Aorta (tissue), 5 donors: ENCODE measurements at regions not wholly inside any gene's neighbourhood (a gene's known extent, or its start where the extent isn't known, plus 50 kb on each side); places are given as distances from the start of the nearest gene placed in this dataset.

Source experiments
- ATAC-seq: fragments of 200-7000 bp; cut with Tn5 transposase; one replicate; pipeline ENCODE4 v1.9.1; 2022; ENCODE audit warnings: moderate library complexity; ENCODE audit not compliant: low FRiP score
- DNase-seq, 2 donors: peaks; one replicate each; pipeline ENCODE4 v3.0.0-alpha.2; 2020
- H3K27ac ChIP-seq, 2 donors: one replicate each; pipeline ENCODE4 v1.5.1; 2013; ENCODE audit warnings: low read length in 2 of 2, mild to moderate bottlenecking in 2 of 2, moderate library complexity in 2 of 2, control low read depth in 1 of 2, inconsistent platforms in 1 of 2, low read depth in 1 of 2
- H3K27me3 ChIP-seq, 2 donors: one replicate each; pipeline ENCODE4 v1.6.1; 2013; ENCODE audit warnings: control low read depth in 1 of 2, low read length in 1 of 2, mild to moderate bottlenecking in 1 of 2, moderate library complexity in 1 of 2; ENCODE audit not compliant: insufficient read depth in 2 of 2, control insufficient read depth in 1 of 2
- H3K36me3 ChIP-seq, 2 donors: one replicate each; pipeline ENCODE4 v1.6.1; 2013; ENCODE audit warnings: control low read depth in 1 of 2, low read length in 1 of 2, mild to moderate bottlenecking in 1 of 2; ENCODE audit not compliant: insufficient read depth in 2 of 2, control insufficient read depth in 1 of 2
- H3K4me1 ChIP-seq, 2 donors: one replicate each; pipeline ENCODE4 v1.6.1; 2013; ENCODE audit warnings: low read length in 2 of 2, control low read depth in 1 of 2, mild to moderate bottlenecking in 1 of 2, moderate library complexity in 1 of 2; ENCODE audit not compliant: insufficient read depth in 2 of 2, control insufficient read depth in 1 of 2
- H3K4me3 ChIP-seq, 2 donors: one replicate each; pipeline ENCODE4 v1.5.1; 2013; ENCODE audit warnings: low read length in 2 of 2, control low read depth in 1 of 2, mild to moderate bottlenecking in 1 of 2
- H3K9me3 ChIP-seq: one replicate; pipeline ENCODE4 v1.6.1; 2013; ENCODE audit warnings: mild to moderate bottlenecking, low read length; ENCODE audit not compliant: control insufficient read depth
- WGBS, 2 donors: extraction: QIAGEN DNeasy Blood & Tissue Kit; methylation state at CpG; one replicate each; pipeline ENCODE4 v1.1.7; 2013; 5-methylcytosine and 5-hydroxymethylcytosine counted together
- intact Hi-C, 2 donors: fragments of 100-400 bp; cut with DNase I; formaldehyde crosslinking; loops; one replicate each; pipeline versions ENCODE4 v1.14.2 to v1.15.0; 2022
- donor health status: healthy with polysubstance abuse.
- donor health status: Bipolar disorder and iron deficiency.
- donor health status: DM: no; HTN: no; CAD: no.
- donor health status: DM: no; HTN: no; CAD: no.
- donor health status: DM: yes; HTN: yes; CAD: no.

- H3K4me1 ChIP-seq: no peaks in the 10 kb centered on the region
- 29 to 35% methylated on average over 4 of the region's 4 CpGs for WGBS, 2 donors
- ATAC-seq (no peak), DNase-seq (no peak)
- intact Hi-C loops: no loop called here
- no peak overlapping the region for H3K4me3 ChIP-seq
- no peaks in the 10 kb centered on the region for H3K9me3 ChIP-seq
- no peaks in the 10 kb centered on the region for H3K27me3 ChIP-seq
- peak overlapping the region; percentile 36 to 48 for H3K27ac ChIP-seq
- no peaks in the 10 kb centered on the region for H3K36me3 ChIP-seq
Observed at GRCh38 chr18:61972389-61973264, 79.8 kb upstream of the RNF152 start.

- H3K27me3 ChIP-seq: no peaks in the 10 kb centered on the region
- no peak for ATAC-seq
- 96% methylated on average over 9 of the region's 9 CpGs for WGBS, 2 donors
- peaks cover 0 to 1% of the 10 kb centered on the region in 2 donors for H3K4me1 ChIP-seq
- no peak overlapping the region for H3K4me3 ChIP-seq
- no peak for DNase-seq
- no peaks in the 10 kb centered on the region for H3K36me3 ChIP-seq
- intact Hi-C loops: no loop called here
- no peak overlapping the region for H3K27ac ChIP-seq
- no peaks in the 10 kb centered on the region for H3K9me3 ChIP-seq
Observed at GRCh38 chr18:61967252-61967891, 74.6 kb upstream of the RNF152 start.

- ATAC-seq (no peak), DNase-seq (no peak)
- H3K27ac ChIP-seq: peak overlapping the region in 1 of 2 donors; percentile 18
- no peaks in the 10 kb centered on the region for H3K9me3 ChIP-seq
- 79 to 83% methylated on average over 6 of the region's 6 CpGs for WGBS, 2 donors
- peaks cover 0 to 3% of the 10 kb centered on the region in 2 donors for H3K4me1 ChIP-seq
- no peaks in the 10 kb centered on the region for H3K36me3 ChIP-seq
- intact Hi-C loops: no loop called here
- H3K27me3 ChIP-seq: no peaks in the 10 kb centered on the region
- no peak overlapping the region for H3K4me3 ChIP-seq
Observed at GRCh38 chr18:61965311-61965710, 72.5 kb upstream of the RNF152 start.

- no peak for DNase-seq
- no peak for ATAC-seq
- Histone ChIP-seq H3K27me3 (no peaks in the 10 kb centered on the region), H3K9me3 (no peaks in the 10 kb centered on the region), H3K4me3 (no peak overlapping the region), H3K27ac (no peak overlapping the region), H3K36me3 (no peaks in the 10 kb centered on the region), H3K4me1 (peaks cover 0 to 3% of the 10 kb centered on the region in 2 donors)
- intact Hi-C loops: no loop called here
Observed at GRCh38 chr18:61964616-61965015, 71.8 kb upstream of the RNF152 start.

- intact Hi-C loops: no loop called here
- ATAC-seq (peak; percentile 65), DNase-seq (peak in 1 of 2 donors; percentile 54)
- 2 to 9% methylated on average over 1 of the region's 1 CpG for WGBS, 2 donors
- Histone ChIP-seq H3K9me3 (no peaks in the 10 kb centered on the region), H3K4me3 (no peak overlapping the region), H3K4me1 (peaks cover 0 to 3% of the 10 kb centered on the region in 2 donors), H3K27me3 (no peaks in the 10 kb centered on the region), H3K36me3 (no peaks in the 10 kb centered on the region), H3K27ac (no peak overlapping the region)
Observed at GRCh38 chr18:61963705-61964104, 70.9 kb upstream of the RNF152 start.

- no peaks in the 10 kb centered on the region for H3K9me3 ChIP-seq
- no peak overlapping the region for H3K27ac ChIP-seq
- H3K36me3 ChIP-seq: no peaks in the 10 kb centered on the region
- WGBS, 2 donors: 70 to 75% methylated on average over 13 of the region's 13 CpGs
- H3K4me3 ChIP-seq: no peak overlapping the region
- peaks cover 0 to 1% of the 10 kb centered on the region in 2 donors for H3K4me1 ChIP-seq
- H3K27me3 ChIP-seq: no peaks in the 10 kb centered on the region
- intact Hi-C loops: no loop called here
- ATAC-seq (no peak), DNase-seq (no peak)
Observed at GRCh38 chr18:61957801-61958516, 65.2 kb upstream of the RNF152 start.

GRCh38 chr18:61955644-61956043 is 62.8 kb upstream of the RNF152 start:
- no peak for DNase-seq
- ATAC-seq: no peak
- intact Hi-C loops: no loop called here
- H3K4me3 ChIP-seq: no peak overlapping the region
- WGBS, 2 donors: 77 to 84% methylated on average over 2 of the region's 2 CpGs
- H3K27ac ChIP-seq: no peak overlapping the region
- peaks cover 1 to 4% of the 10 kb centered on the region in 2 donors for H3K4me1 ChIP-seq
- no peaks in the 10 kb centered on the region for H3K27me3 ChIP-seq
- no peaks in the 10 kb centered on the region for H3K36me3 ChIP-seq
- no peaks in the 10 kb centered on the region for H3K9me3 ChIP-seq

- intact Hi-C loops: loop anchor here in 1 of 2 donors (5.0 kb wide), 1 partner anchor 38 kb away; no protein-coding TSS in a partner anchor
- Histone ChIP-seq H3K4me3 (no peak overlapping the region), H3K36me3 (no peaks in the 10 kb centered on the region), H3K4me1 (peaks cover 0 to 7% of the 10 kb centered on the region in 2 donors), H3K27me3 (no peaks in the 10 kb centered on the region), H3K27ac (no peak overlapping the region), H3K9me3 (no peaks in the 10 kb centered on the region)
- DNase-seq: no peak
- ATAC-seq: no peak
- WGBS, 2 donors: 98% methylated on average over 5 of the region's 5 CpGs
Observed at GRCh38 chr18:61954096-61954746, 61.4 kb upstream of the RNF152 start.
